K562 (cell line): ENCODE measurements at regions not wholly inside any gene's neighbourhood (a gene's known extent, or its start where the extent isn't known, plus 50 kb on each side); places are given as distances from the start of the nearest gene placed in this dataset.

Experiments
- ATAC-seq: fragments of 200-7000 bp; cut with Tn5 transposase; 3 replicates; pipeline ENCODE4 v1.9.1; 2020; ENCODE audit warnings: moderate library complexity
- BruUV-seq: library from RNA; stranded (reverse); fragments of 400-500 nt; replicated peaks from 2 replicates; lab custom pipeline; 2021; lab: Mats Ljungman, UMichigan
- CTCF ChIA-PET: fragments of 300-600 bp; formaldehyde crosslinking; extraction: SDS; loops from one replicate; lab custom pipeline; 2021; ENCODE audit warnings: low intra/inter-chr PET ratio; lab: Yijun Ruan, JAX
- POLR2A ChIA-PET: fragments of 300-600, 350-650 bp; sonication (Branson Sonifier 250); formaldehyde crosslinking; extraction: SDS; loops from one replicate; lab custom pipeline; 2021; ENCODE audit warnings: antibody characterized with exemption, inconsistent platforms; lab: Yijun Ruan, JAX
- DNase-seq, 4 experiments: peaks; one replicate each; pipeline versions ENCODE4 v3.0.0 to v3.0.0-alpha.2; 2011 to 2018; ENCODE audit warnings: low spot score in 3 of 4, mixed read lengths in 3 of 4; ENCODE audit errors: extremely low read depth in 1 of 4
- FAIRE-seq: peaks from 2 replicates; lab custom pipeline; 2011; peaks lifted over from hg19 to GRCh38; lab: Jason Lieb, UNC
- H2AFZ ChIP-seq: 2 replicates; pipeline ENCODE4 v1.6.0; 2011; ENCODE audit warnings: low read depth, low read length, control low read depth, inconsistent platforms
- H3K27ac ChIP-seq: fragments of 200-600 bp; 3 replicates; pipeline ENCODE4 v1.8.0; 2011; ENCODE audit warnings: low read depth, mild to moderate bottlenecking, control low read depth, inconsistent platforms, low read length, moderate library complexity, mixed read lengths; ENCODE audit errors: extremely low read depth
- H3K27me3 ChIP-seq, 2 experiments: fragments of 300-600 bp in 1 of 2; 2 replicates in 1 of 2; 3 replicates in 1 of 2; pipeline versions ENCODE4 v1.6.0 to v1.8.0; 2011; ENCODE audit warnings: inconsistent platforms in 2 of 2, low read length in 2 of 2, mild to moderate bottlenecking in 1 of 2, mixed read lengths in 1 of 2, moderate library complexity in 1 of 2; ENCODE audit not compliant: control insufficient read depth in 2 of 2, insufficient read depth in 2 of 2
- H3K36me3 ChIP-seq: fragments of 300-600 bp; 3 replicates; pipeline ENCODE4 v1.8.0; 2011; ENCODE audit warnings: mild to moderate bottlenecking, low read length, inconsistent platforms; ENCODE audit not compliant: control insufficient read depth, insufficient read depth
- H3K4me1 ChIP-seq, 2 experiments: fragments of 200-600 bp in 1 of 2; replicated peaks in 1 of 2; 2 replicates in 1 of 2; 3 replicates in 1 of 2; pipeline versions ENCODE4 v1.5.1 to v1.8.0; 2011; ENCODE audit warnings: inconsistent platforms in 2 of 2, low read length in 2 of 2, mild to moderate bottlenecking in 1 of 2, mixed read lengths in 1 of 2, moderate library complexity in 1 of 2; ENCODE audit not compliant: control insufficient read depth in 2 of 2, insufficient read depth in 2 of 2
- H3K4me2 ChIP-seq: 2 replicates; pipeline ENCODE4 v1.6.1; 2011; ENCODE audit warnings: low read length, control low read depth, inconsistent platforms, mixed read lengths; ENCODE audit not compliant: insufficient read depth
- H3K4me3 ChIP-seq: fragments of 200-600 bp; sonication (generic), shearing (Covaris generic); 2 replicates; pipeline ENCODE4 v1.5.1; 2016; ENCODE audit warnings: control low read depth, inconsistent platforms
- H3K79me2 ChIP-seq: fragments of 200-600 bp; 3 replicates; pipeline ENCODE4 v1.8.0; 2011; ENCODE audit warnings: low read length, inconsistent platforms; ENCODE audit not compliant: control insufficient read depth, insufficient read depth
- H3K9ac ChIP-seq, 2 experiments: 2 replicates each; pipeline versions ENCODE4 v1.6.0 to v1.6.1; 2011; ENCODE audit warnings: low read depth in 2 of 2, low read length in 2 of 2, control low read depth in 1 of 2, inconsistent platforms in 1 of 2, mild to moderate bottlenecking in 1 of 2, mixed read lengths in 1 of 2; ENCODE audit not compliant: insufficient read depth in 1 of 2
- H3K9me1 ChIP-seq: one replicate; pipeline ENCODE4 v1.6.0; 2011; ENCODE audit warnings: inconsistent platforms, mild to moderate bottlenecking, low read length, moderate library complexity; ENCODE audit not compliant: control insufficient read depth, insufficient read depth
- H3K9me3 ChIP-seq: replicated peaks from 2 replicates; pipeline ENCODE4 v1.5.1; 2011; ENCODE audit warnings: low read depth, low read length, inconsistent platforms; ENCODE audit not compliant: control insufficient read depth, insufficient read depth
- H4K20me1 ChIP-seq: replicated peaks from 2 replicates; pipeline ENCODE4 v1.6.1; 2011; ENCODE audit warnings: low read length, inconsistent platforms, mixed read lengths; ENCODE audit not compliant: control insufficient read depth, insufficient read depth
- BRCA1 ChIP-seq, 2 experiments: fragments of 450-650 bp in 1 of 2; sonication (generic) in 1 of 2; formaldehyde crosslinking in 1 of 2; IDR thresholded peaks; 2 replicates each; pipeline versions ENCODE4 v1.5.0 to v1.6.1; 2017 to 2020; ENCODE audit warnings: mild to moderate bottlenecking in 1 of 2, missing genetic modification reagents in 1 of 2
- BRD9 ChIP-seq: fragments of 450-650 bp; IDR thresholded peaks from 2 replicates; pipeline ENCODE4 v1.6.1; 2018; ENCODE audit warnings: low read depth; ENCODE audit not compliant: partially characterized antibody
- DDX20 ChIP-seq: fragments of 450-650 bp; IDR thresholded peaks from 2 replicates; pipeline ENCODE4 v1.6.1; 2016; ENCODE audit warnings: missing genetic modification characterization, low read depth, mild to moderate bottlenecking, missing compliant biosample characterization, moderate library complexity
- HES1 ChIP-seq: fragments of 450-650 bp; IDR thresholded peaks from 2 replicates; pipeline ENCODE4 v1.6.1; 2016; ENCODE audit warnings: low read depth, mild to moderate bottlenecking, moderate library complexity
- RFX7 ChIP-seq: fragments of 250-450 bp; sonication (Bioruptor Pico); IDR thresholded peaks from 2 replicates; pipeline ENCODE4 v1.5.1; 2021; ENCODE audit warnings: mild to moderate bottlenecking
- SIN3B ChIP-seq: fragments of 450-650 bp; IDR thresholded peaks from 2 replicates; pipeline ENCODE4 v1.6.1; 2017; ENCODE audit warnings: low read depth, mild to moderate bottlenecking, moderate library complexity
- TEAD4 ChIP-seq, 2 experiments: sonication (generic) in 1 of 2; formaldehyde crosslinking in 1 of 2; IDR thresholded peaks; 2 replicates each; pipeline versions ENCODE4 v1.6.1 to v1.8.0; 2012 to 2022; ENCODE audit warnings: borderline replicate concordance in 1 of 2, inconsistent platforms in 1 of 2, low read length in 1 of 2, mild to moderate bottlenecking in 1 of 2, missing genetic modification reagents in 1 of 2
- ZBED1 ChIP-seq: IDR thresholded peaks from 2 replicates; pipeline ENCODE4 v1.6.1; 2014
- WGBS: fragments of 100-300 bp; shearing (Covaris generic); methylation state at CpG from one replicate; pipeline ENCODE4 v1.1.6; 2016; ENCODE audit warnings: low coverage, mixed read lengths; ENCODE audit not compliant: insufficient coverage; ENCODE audit errors: missing lambda C conversion rate; 5-methylcytosine and 5-hydroxymethylcytosine counted together
- in situ Hi-C: fragments of 300-500 bp; cut with MboI; formaldehyde crosslinking; loops from 4 replicates; pipeline ENCODE4 v1.15.0; 2018; ENCODE audit warnings: inconsistent platforms, mixed read lengths
- intact Hi-C: fragments of 100-400 bp; cut with micrococcal nuclease; formaldehyde crosslinking; loops from 2 replicates; pipeline ENCODE4 v1.14.2; 2022
- TF ChIP-seq, protein P1 (sequence below): fragments of 200-400 bp; formaldehyde crosslinking; IDR thresholded peaks from 2 replicates; pipeline ENCODE4 v1.6.1; 2017; ENCODE audit warnings: mild to moderate bottlenecking, low read depth, low read length, moderate library complexity

- no peak for TF ChIP-seq BRD9
- TF ChIP-seq RFX7 = no peak
- no peak for TF ChIP-seq HES1
- no peak for TF ChIP-seq DDX20 (tag)
- TF ChIP-seq, protein P1, sequence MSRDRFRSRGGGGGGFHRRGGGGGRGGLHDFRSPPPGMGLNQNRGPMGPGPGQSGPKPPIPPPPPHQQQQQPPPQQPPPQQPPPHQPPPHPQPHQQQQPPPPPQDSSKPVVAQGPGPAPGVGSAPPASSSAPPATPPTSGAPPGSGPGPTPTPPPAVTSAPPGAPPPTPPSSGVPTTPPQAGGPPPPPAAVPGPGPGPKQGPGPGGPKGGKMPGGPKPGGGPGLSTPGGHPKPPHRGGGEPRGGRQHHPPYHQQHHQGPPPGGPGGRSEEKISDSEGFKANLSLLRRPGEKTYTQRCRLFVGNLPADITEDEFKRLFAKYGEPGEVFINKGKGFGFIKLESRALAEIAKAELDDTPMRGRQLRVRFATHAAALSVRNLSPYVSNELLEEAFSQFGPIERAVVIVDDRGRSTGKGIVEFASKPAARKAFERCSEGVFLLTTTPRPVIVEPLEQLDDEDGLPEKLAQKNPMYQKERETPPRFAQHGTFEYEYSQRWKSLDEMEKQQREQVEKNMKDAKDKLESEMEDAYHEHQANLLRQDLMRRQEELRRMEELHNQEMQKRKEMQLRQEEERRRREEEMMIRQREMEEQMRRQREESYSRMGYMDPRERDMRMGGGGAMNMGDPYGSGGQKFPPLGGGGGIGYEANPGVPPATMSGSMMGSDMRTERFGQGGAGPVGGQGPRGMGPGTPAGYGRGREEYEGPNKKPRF = no peak
- no peak for TF ChIP-seq SIN3B
- no peak for TF ChIP-seq ZBED1
Measured at GRCh38 chr17:36768394-36768793, 167.0 kb downstream of the MRM1 start (continued).

DNA sequence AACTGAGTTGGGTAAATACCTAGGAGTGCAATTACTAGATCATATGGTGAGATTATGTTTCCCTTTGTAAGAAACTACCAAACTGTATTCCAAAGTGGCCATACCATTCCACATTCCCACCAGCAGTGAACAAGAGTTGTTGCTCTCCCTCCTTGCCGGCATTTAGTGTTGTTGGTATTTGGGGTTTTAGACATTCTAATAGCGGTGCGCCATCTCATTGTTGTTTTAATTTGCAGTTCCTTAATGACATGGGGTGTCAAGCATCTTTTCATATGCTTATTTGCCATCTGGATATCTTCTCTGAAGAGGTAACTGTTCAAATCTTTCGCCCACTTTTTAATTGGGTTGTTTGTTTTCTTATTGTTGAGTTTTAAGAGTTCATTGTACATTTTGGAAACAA lies 164.2 kb upstream of the LHX1 start:
- no peak overlapping the region for H3K4me2 ChIP-seq
- H3K27me3 ChIP-seq = peaks cover 21 to 35% of the 10 kb centered on the region in 2 experiments; a peak in 4 of 5 replicates
- H3K4me1 ChIP-seq = no peaks in the 10 kb centered on the region
- BruUV-seq = no TSS peak
- DNase-seq = no peak
- in situ Hi-C loops = no loop called here
- H3K4me3 ChIP-seq = no peak overlapping the region
- intact Hi-C loops = no loop called here
- H3K36me3 ChIP-seq = no peaks in the 10 kb centered on the region
- no peak for TF ChIP-seq TEAD4 (IDR thresholded peaks at IDR 0.05; ENCODE audit: low read length)
- TF ChIP-seq TEAD4 (CRISPR knock-in tag; IDR thresholded peaks at IDR 0.05; ENCODE audit: borderline replicate concordance) = no peak
- no peak for TF ChIP-seq BRCA1 (IDR thresholded peaks at IDR 0.05)
- TF ChIP-seq BRCA1 (CRISPR knock-in tag; IDR thresholded peaks at IDR 0.05) = no peak
- TF ChIP-seq, all 486 proteins: peak for 0
- H4K20me1 ChIP-seq = peaks cover 6% of the 10 kb centered on the region; the same call in 1 of the 2 replicates
- FAIRE-seq (no peak), ATAC-seq (no peak)
- CTCF ChIA-PET = no interaction called here
- POLR2A ChIA-PET = interaction anchor here (0.7 kb wide), 1 partner anchor 17 kb away, joined by 3 read pairs; no protein-coding TSS in a partner anchor
- H3K9ac ChIP-seq = no peak overlapping the region
- no peaks in the 10 kb centered on the region for H3K9me3 ChIP-seq
- H3K27ac ChIP-seq = no peak overlapping the region
- H2AFZ ChIP-seq = no peak overlapping the region
- H3K79me2 ChIP-seq = no peaks in the 10 kb centered on the region
- H3K9me1 ChIP-seq = no peaks in the 10 kb centered on the region
- 0% methylated on average over 4 of the region's 4 CpGs for WGBS
